Activated T-helper 1 cell treated with anti-CD3 and anti-CD28 coated beads, Interleukin-2, amount 50 U/mL, for 16 hours (primary cell): ENCODE measurements at regions not wholly inside any gene's neighbourhood (a gene's known extent, or its start where the extent isn't known, plus 50 kb on each side); places are given as distances from the start of the nearest gene placed in this dataset.

Source experiments
- DNase-seq, 2 donors: peaks; one replicate each; pipeline ENCODE4 v3.0.0-alpha.2; 2020; ENCODE audit warnings: low read depth in 1 of 2, low spot score in 1 of 2

DNA sequence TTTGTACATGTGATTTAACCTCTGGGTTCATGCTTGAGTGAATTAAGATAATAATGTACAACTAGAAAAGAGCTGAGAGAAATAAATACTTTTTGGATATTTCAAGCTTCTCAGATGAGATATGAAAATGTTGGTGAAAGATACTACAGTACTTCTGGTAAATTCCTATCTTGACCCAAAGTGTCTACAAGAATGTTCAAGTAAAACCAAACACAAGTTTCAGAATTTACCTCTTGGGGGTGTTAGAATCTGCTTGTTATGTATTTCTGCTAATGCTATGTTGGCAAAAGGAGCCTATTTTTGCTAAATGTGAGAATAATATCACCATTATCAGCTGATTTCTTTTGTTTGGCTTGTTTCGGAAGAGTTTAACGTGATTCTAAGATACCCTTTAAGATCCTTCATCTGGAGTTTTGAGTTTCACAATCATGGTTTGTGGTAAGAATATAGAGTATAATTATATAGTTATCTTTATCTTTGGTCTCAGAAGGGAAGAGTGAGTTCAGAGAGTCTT lies 388.5 kb downstream of the LMO4 start:
- no peak for DNase-seq

DNA sequence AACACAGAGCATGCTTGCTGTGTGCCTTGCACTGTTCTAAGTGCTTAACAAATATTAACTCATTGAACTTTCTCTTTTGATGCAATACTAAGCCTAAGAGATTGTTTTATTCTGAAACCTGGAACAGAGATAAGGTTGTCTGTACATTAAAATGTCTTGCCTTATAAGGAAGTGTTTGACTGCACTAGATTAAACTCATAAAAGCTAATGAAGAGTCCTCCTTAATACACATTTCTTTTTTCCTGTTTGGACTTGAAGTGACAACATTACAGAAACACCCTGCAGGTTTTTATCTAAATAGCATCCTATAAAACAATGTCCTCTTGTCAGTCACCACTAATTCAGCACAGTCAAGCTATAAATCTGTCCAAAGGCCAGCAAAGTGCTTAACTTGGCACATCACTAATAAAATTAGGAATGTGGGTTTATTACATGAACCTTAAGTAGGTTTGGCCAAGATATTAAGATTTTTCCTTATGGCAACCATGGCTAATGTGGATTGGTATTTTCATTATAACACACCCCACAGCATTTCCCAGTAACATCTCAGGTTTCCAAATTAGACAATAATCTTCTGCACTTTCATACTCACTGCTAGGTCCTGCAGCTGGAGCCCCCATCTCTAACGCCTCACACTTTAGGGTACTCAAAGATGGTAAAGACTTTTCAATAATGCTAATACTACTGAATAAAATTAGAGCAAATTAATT lies 389.7 kb downstream of the LMO4 start:
- DNase-seq: no peak

DNA sequence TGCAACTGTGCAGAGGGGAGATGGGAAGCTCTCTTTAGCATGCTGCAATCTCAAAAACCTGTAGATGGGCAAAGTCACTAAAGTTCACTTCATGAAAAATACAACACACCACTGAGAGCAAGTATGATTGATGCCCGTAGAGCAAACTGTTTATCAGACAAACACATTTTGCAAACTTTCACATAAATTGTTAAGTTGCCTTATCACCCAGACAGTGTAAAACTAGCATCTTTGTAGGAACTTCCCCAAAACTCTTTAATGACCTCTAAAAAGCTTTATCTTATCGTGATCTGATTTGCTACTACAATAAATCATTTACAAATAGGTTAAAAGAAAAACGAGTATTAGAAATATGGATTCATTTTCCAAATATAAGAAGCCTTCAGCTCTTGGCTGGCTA lies 391.0 kb downstream of the LMO4 start:
- no peak for DNase-seq

DNA sequence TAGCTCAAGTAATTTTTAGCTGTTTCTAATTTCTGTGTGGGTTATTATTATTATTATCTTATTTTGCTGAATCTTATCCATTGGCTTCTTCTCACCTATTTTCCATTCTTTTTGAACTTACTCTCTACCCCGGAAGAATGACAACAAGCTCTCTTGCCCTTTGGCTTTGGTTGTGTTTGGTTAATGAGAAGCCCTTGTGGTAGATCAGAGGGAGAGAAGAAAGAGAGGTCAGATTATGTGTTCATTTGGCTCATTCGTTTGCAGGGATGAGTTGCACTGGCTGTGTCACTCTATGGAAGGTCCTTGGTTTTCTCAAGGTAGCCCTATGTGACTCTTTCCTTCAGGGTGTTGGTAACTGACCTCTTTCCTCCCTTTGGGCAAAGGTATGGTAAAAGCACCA lies 391.9 kb downstream of the LMO4 start:
- DNase-seq: no peak

DNA sequence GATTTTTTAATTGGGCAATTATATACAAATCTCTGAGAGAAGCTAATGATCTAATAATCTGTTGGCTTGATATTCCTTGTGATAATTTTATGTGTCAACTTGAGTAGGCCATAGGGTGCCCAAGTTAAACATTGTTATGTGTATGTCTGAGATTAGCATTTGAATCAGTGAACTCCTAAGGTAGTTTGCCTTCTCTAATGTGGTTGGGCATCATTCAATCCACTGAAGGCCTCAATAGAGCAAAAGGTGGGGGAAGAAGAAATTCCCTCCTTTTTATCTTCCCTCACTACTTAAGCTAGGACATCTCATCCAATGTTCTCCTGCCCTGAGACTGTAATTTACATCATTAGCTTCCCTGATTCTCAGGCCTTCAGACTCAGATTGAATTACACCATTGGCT lies 394.5 kb downstream of the LMO4 start:
- DNase-seq: no peak

DNA sequence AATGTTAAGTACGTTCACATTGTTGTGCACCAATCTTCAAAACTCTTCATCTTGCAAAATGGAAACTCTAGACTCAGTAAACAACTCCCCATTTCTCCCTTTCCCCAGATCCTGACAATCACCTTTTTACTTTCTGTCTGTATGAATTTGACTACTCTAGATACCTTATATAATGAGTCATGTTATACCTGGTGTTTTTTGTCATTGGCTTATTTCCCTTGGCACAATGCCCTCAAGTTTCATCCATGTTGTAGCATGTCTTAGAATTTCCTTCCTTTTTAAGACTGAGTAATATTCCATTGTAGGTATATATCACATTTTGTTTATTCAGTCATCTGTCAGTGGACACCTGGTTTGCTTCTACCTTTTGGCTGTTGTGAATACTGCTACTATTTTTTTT lies 399.5 kb downstream of the LMO4 start:
- DNase-seq: no peak

DNA sequence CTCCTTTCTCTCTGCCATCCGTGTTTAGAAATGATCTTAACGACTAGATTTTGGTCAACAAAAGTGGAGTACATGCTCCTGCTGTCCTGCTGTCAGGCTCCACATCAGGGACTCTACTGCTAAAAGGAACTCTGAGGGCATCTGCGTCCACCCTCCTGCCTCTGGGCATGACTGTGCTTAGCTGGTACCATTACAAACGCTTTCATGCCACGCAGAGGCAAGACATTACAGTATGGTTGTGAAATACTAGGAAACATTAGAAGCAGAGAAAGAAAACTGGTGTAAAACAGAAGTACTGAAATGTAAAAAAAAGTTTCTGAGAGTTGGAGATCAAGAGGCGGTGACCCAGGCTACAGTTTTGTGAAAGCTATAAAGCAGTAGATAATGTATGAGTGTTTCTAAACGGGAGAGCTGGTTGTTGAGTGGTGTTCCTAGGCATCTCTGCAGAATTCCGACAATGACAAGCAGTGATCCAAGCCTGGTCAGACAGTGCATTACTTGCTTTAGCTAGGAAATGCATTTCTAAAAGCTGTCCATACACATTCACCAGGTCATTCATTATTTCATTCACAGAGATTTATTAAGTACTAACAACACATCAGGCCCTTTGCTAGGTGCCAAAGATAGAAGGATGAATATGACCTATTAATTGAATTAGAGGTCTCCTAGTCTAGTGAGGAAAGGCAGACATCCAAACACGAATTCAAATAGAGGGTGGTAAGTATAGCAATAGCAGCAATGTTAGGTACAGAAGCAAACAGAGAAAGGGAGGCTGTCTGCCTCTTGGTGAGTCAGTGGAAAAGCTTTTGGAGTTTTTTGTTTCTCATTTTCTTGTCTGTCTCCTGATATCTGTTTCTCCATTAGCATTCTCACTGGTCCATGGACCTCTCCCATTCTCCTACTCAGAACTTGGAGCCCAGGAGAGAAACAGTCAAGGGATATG lies 401.9 kb downstream of the LMO4 start:
- no peak for DNase-seq

DNA sequence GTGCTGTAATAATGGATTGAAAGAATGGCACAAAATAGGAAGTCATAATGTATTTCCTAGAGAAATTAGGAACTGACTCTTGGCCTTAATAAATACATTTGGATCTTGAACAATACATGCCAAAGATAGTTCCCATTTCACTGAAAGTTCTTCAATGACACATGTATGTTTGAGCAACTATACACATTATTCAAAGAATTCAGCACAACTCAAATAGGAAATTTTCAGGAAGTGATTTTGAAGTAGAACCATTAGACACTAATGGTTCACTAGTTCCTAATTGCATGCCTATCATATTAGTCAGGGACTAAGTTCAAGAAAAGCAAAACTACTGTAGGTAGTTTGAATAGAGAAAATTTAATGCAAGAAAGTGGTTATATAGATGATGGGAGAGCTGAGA lies 404.7 kb downstream of the LMO4 start:
- no peak for DNase-seq

DNA sequence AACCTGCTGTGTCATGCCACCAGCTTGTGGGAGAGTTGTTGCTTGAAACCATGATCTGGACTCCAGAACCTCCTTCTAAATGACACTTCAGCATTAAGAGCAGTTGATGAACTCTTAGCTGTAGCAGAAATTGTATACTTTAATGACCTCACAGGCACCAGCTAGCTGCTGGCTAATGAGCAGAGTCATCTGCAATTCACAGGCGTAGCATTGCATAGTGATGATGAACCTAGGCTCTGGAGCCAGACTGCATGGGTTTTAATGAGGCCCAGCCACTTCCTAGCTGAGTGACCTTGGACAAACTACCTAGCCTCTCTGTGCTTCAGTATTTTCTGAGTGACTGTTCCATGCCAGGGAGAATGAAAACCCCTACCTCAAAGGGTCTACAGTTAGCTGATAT lies 407.1 kb downstream of the LMO4 start:
- DNase-seq: no peak

DNA sequence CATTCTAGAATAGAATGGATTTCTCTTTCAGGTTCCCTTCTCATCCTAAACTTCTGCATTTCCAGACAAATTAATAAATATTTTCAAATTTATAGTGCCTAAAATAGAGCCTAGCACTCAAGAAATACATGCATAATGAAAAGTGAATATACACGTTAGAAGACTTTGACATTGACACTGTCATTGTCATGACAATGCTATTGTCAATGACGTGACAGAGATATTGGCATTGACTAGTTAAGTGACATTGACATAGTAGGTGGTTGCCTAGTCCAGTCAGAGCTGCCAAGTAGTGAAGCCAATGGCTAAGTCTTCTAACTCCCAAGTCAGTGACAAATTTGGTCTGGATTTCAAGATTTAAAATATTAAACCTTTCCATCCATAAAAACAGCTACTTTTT lies 410.5 kb downstream of the LMO4 start:
- DNase-seq: no peak

DNA sequence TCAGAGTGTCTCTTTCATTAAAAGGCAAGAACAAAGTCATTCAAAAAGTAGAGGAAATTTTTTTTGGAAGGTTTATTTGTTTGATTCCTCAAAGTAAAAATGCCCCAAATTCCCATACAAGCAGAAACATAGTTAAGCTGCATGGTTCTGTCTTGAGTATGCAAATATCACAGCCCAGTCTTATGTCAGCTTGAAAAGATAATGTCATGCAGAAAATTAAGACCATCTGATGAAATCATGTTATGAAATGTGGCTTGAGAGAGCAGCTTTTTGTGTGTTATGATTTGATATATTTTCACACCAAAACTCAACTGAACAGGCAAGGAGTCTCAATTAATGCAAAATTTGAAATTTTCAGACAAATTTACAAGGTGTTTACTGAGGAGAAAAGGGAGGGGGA lies 411.0 kb downstream of the LMO4 start:
- DNase-seq: no peak

DNA sequence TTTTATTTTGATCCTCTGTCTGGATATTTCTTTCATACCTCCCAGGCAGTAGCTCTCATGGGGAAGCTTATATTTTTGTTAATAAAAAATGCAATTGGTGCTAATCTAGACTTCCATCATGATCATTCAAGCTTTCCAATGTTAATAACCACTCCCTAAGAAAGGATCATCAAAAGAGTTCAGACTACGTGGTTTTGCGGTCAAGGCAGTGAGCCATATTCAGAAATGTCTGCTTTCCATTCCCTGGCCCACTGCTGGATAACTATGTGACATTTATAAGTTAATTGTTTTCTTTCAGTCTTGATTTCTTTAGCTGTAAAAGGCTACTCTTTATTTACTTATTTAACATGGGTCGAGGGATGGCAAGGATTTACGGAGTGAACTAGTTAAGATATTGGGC lies 414.6 kb downstream of the LMO4 start:
- DNase-seq: no peak

DNA sequence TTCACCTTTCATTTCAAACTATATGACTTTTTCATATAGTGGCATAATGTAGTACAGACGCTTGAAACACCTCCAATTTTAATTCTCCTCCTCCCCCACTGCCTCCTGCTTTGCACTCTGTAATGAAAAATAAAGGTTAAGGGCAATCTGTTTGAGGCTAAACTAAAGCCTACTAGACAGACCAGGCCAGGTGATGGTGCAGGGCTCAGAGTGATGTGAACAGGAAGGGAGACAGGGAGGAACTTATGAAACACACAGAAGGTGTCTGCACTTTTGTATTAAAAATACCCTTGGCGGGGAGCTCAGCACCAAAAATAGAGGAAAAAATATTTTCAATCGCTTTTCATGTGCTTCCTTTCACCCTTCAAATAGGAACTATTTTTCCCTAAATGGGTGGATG lies 415.4 kb downstream of the LMO4 start:
- no peak for DNase-seq

DNA sequence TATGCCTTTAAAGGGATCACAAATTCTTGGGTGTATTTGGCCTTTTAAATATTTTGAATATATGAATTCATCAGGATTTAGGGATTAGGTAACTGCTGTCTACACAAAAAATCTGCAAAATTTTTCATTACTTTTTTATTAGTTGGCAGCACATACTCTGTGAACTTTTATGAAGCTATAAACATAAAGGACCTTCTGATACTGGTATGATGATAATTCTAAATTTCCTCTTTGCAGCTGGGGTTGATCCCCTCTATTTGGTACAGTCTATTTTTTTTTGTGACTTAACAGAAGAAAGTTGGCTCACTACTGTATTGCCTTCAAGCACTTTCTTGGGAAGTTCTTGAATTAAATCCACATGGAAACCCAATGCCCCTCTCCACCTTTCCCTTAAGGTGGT lies 416.1 kb downstream of the LMO4 start:
- DNase-seq: no peak

DNA sequence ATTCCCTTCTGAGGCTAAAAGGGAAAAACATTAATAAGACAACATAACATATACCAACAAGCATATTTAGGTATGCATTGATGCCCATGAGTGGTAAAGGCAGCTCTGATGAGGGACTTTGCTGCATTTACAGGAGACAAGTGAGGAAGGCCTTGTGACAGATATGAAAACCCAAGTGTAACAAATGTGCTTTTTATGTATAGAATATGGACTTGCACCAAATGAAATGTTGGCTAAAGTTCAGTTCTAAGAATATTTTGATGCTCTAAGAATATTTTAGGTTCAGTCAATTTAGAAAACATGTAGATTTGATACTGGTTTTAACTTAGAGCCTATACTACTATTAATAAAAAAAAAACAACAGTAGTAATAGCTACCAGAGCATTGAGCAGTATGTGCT lies 424.7 kb downstream of the LMO4 start:
- no peak for DNase-seq

DNA sequence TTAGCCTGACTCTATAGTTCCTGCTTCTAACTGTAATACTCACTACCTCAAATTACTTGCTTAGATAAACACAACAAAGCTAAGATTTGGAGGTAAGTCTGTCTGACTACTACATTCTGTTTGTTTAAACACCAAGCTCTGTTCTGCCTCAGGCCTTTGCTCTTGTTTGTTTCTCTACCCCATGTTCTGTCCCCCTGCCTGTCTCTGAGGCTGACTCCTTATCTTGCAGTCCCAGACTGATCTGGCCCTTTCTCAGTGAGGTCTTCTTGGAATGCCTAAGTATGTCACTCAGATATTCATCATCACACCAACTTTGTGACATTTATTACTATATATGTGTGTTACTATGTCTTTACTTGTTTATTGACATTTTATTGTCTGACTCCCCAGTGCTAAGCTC lies 425.5 kb downstream of the LMO4 start:
- no peak for DNase-seq

DNA sequence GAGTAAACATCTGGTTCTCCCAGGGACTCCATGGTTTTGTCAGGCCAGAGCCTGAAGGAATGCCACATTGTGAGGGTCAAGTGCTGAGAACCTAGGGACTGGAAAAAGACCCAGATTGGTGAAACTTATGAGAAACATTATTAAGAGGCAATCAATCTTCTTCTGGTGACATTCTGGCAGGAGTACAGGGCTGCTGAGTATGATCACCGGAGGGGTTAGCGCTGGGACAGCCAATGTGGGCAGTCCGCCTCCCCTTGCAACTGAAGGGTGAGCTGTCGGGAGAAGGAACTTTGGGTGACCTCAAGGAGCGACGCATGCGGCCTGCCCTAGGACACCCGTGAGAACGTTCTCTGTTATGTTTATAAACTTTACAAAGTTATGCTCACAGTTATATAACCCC lies 429.0 kb downstream of the LMO4 start:
- DNase-seq: no peak

DNA sequence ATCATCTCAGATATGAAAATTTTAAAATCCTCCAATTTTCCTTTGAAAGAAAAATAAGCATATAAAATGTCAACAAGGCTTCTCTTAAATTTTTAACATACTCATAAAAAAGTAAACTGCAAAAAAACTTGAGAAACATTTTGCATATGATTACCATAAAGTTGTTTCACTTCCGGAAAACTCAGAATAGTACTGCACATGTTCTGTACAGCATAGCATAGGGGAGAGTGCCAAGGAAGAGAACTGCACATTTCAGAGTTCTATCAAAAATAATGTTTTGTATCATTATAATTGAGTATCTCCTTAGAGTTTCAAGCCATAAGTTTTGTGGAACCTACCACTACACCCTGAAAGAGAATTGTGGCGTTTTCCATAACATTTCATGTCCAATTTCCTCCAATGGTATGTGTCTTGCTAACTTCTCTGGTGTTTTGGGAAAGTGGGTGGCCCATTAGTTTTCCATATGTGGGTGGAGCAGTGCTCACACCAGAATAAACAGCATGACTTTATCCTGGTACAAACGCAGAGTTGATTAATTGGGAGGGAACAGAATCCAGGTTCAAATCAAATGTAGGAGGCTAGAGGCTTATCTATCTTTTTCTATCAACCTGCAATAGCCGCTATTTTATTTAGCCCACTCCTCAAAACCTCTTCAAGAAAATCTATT lies 430.9 kb downstream of the LMO4 start:
- no peak for DNase-seq

DNA sequence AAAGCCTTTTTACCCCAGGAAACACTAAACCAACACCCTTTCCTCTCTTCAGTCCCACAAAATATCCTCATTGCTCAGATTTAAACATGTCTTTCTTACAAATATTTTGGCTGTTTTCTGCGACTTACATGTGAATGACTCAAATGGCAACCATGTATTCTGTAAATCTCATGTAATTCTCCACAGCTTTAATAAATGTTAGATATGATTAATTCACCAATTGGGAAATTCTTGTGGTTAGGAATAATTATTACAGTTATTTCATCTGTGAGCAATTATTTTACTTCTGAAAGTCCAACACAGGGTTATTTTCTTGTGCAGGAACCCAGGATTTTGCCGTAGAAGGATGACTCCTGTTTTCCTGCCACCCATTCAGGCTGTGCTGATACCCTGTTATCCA lies 431.5 kb downstream of the LMO4 start:
- no peak for DNase-seq

DNA sequence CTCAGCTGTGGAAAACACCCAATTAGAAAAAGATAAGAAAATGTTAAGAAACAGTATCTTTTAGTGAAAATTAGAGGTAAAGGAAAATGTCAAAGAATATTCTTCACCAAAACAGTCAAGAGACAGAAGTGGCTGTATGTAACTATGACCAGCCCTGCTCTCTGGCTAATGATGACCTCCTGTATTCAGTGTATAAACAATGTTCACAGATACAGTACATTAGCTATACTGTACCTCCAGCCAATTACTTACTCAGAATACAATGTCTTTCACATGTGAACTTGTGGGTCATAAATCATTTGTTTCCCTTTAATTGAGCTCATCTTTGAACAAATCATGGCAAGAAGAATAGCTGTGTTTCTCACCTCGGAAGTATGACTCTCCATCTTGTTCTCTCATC lies 432.0 kb downstream of the LMO4 start:
- no peak for DNase-seq

DNA sequence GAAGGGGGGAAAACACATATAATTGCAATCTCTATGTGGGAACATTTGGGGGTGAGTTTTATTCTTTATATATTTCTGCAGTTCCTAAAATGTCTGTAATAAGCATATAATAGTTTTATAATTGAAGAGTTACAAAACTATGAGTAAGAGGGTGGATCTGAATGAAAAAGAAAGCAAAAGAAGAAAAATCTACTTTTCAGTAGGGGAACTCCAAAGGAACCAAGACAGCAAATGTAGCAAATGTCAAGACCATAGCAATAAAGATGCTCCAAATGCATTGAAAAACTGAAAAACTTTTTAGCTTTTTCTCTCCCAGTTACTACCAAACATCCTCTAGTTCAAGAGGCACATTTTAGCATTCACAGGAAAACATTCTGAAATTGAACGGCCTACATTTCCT lies 434.8 kb downstream of the LMO4 start:
- no peak for DNase-seq
